Ectodermal cell (in vitro differentiated cells): ENCODE measurements at regions not wholly inside any gene's neighbourhood (a gene's known extent, or its start where the extent isn't known, plus 50 kb on each side); places are given as distances from the start of the nearest gene placed in this dataset.

Source experiments
- H3K27ac ChIP-seq: 2 replicates; pipeline ENCODE4 v1.7.0; 2013; ENCODE audit warnings: mild to moderate bottlenecking, low read depth, low read length; ENCODE audit not compliant: insufficient read depth, poor library complexity, severe bottlenecking
- H3K27me3 ChIP-seq: 2 replicates; pipeline ENCODE4 v1.7.0; 2013; ENCODE audit warnings: mild to moderate bottlenecking, low read length; ENCODE audit not compliant: insufficient read depth, control insufficient read depth, poor library complexity, severe bottlenecking
- H3K36me3 ChIP-seq: one replicate; pipeline ENCODE4 v1.7.0; 2013; ENCODE audit warnings: low read length; ENCODE audit not compliant: control insufficient read depth, insufficient read depth
- H3K4me1 ChIP-seq: one replicate; pipeline ENCODE4 v1.7.0; 2013; ENCODE audit warnings: low read length; ENCODE audit not compliant: control insufficient read depth, insufficient read depth
- H3K4me3 ChIP-seq: 2 replicates; pipeline ENCODE4 v1.7.0; 2013; ENCODE audit warnings: low read depth, low read length, control low read depth; ENCODE audit not compliant: insufficient read depth
- H3K9me3 ChIP-seq: 2 replicates; pipeline ENCODE4 v1.7.0; 2013; ENCODE audit warnings: mild to moderate bottlenecking, low read length, moderate library complexity; ENCODE audit not compliant: control insufficient read depth
- WGBS, 2 experiments: methylation state at CpG; one replicate each; pipeline ENCODE4 v1.1.7; 2013; ENCODE audit warnings: missing lambda C conversion rate in 2 of 2; 5-methylcytosine and 5-hydroxymethylcytosine counted together

GRCh38 chr11:69372589-69373250, 78.8 kb downstream of the MYEOV start:
- Histone ChIP-seq H3K4me3 (no peak overlapping the region), H3K4me1 (no peaks in the 10 kb centered on the region), H3K27me3 (no peaks in the 10 kb centered on the region), H3K9me3 (no peaks in the 10 kb centered on the region), H3K27ac (no peak overlapping the region), H3K36me3 (no peaks in the 10 kb centered on the region)
- 94 to 95% methylated on average over 13 of the region's 13 CpGs for WGBS, 2 experiments

DNA sequence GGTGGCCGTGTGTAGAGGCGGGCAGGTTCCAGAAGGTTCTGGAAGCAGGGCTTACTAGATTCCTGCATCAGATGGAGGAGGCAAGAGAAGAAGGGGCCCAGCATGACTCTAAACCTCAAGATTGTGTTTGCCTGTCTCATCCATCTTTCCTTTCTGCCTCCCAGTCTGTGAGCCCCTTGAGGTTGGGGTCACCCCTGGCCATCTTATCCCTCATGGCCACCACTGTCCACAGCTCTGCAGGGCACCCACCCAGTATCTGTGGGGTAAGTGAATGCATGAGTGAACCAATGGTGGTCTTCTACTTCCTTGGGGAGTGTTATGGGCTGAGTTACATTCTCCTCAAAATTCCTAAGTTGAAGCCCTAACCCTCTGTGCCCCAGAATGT, 79.3 kb downstream of the MYEOV start:
- H3K9me3 ChIP-seq: no peaks in the 10 kb centered on the region
- WGBS, 2 experiments: 90 to 96% methylated on average over 2 of the region's 2 CpGs

GRCh38 chr11:69374110-69374945, 80.4 kb downstream of the MYEOV start:
- WGBS, 2 experiments: 86 to 87% methylated on average over 22 of the region's 22 CpGs
- no peaks in the 10 kb centered on the region for H3K27me3 ChIP-seq

More for the DNA sequence above, 79.3 kb downstream of the MYEOV start:
- H3K36me3 ChIP-seq: no peaks in the 10 kb centered on the region
- no peaks in the 10 kb centered on the region for H3K4me1 ChIP-seq
- no peak overlapping the region for H3K27ac ChIP-seq
- no peak overlapping the region for H3K4me3 ChIP-seq
- H3K27me3 ChIP-seq: no peaks in the 10 kb centered on the region

DNA sequence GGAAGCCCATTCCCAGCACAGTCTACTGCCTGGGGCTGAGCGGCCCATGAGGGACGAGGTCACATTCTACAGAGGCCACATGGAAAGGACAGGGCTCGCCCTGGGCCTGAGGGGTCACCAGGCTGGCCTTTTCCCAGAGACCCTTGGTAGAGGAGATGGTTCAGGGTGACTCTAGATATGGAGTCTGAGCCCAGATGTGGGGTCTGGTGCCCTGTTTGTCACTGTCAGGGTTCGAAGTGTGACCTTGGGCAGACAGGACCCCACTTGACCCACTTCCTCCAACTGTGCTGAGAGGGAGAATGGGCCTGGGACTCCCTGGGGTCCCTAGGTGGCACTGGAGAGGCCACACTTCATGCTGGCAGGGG, 81.0 kb downstream of the MYEOV start:
- Histone ChIP-seq H3K27ac (no peak overlapping the region), H3K9me3 (no peaks in the 10 kb centered on the region), H3K4me3 (no peak overlapping the region), H3K4me1 (no peaks in the 10 kb centered on the region), H3K36me3 (no peaks in the 10 kb centered on the region), H3K27me3 (no peaks in the 10 kb centered on the region)
- 93 to 95% methylated on average over 4 of the region's 4 CpGs for WGBS, 2 experiments

More at GRCh38 chr11:69374110-69374945, 80.4 kb downstream of the MYEOV start:
- no peaks in the 10 kb centered on the region for H3K4me1 ChIP-seq
- H3K9me3 ChIP-seq: no peaks in the 10 kb centered on the region
- H3K4me3 ChIP-seq: no peak overlapping the region
- no peaks in the 10 kb centered on the region for H3K36me3 ChIP-seq
- H3K27ac ChIP-seq: no peak overlapping the region

DNA sequence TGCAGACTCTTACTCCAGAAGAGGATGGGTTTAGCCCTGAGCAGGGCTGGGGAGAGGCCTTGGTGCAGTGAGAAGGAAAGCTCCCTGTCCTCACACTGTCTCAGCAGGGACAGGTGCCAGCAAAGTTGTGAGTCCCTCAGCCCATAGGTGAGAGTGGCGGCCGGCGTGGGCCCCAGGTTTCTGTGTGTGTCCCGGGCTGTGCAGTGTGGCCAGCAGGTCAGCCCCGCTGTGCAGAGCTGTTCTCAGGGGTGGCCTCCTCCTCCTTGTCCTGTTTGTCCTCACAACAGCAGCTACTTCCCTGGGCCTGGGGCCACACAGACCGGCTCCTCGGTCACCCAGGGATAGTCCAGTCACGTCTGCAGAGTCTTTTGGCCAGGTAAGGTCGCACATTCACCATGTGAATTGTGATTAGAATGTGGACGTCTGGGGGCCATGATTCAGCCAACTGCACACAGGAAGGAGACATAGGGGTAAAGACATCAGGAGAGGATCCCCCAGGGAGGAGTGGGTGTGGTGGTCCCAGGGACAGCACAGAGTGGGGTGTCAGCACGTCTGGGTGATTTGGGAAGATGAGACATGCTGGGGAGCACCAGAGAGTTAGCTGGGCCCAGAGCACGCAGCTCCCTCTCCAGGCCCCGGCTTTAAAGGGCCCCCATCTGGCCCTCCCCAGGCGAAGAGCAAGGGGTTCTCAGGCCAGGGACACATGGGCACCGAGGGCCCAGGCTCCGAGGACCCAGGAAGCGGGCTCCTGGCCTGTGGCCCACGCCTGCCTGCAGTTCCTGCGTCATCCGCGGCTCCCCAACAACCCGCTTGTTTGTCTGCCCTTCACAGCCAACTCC, 81.6 kb downstream of the MYEOV start:
- Histone ChIP-seq H3K9me3 (no peaks in the 10 kb centered on the region), H3K27me3 (no peaks in the 10 kb centered on the region), H3K4me3 (no peak overlapping the region), H3K27ac (no peak overlapping the region), H3K36me3 (no peaks in the 10 kb centered on the region), H3K4me1 (no peaks in the 10 kb centered on the region)
- WGBS, 2 experiments: 94 to 96% methylated on average over 22 of the region's 22 CpGs

DNA sequence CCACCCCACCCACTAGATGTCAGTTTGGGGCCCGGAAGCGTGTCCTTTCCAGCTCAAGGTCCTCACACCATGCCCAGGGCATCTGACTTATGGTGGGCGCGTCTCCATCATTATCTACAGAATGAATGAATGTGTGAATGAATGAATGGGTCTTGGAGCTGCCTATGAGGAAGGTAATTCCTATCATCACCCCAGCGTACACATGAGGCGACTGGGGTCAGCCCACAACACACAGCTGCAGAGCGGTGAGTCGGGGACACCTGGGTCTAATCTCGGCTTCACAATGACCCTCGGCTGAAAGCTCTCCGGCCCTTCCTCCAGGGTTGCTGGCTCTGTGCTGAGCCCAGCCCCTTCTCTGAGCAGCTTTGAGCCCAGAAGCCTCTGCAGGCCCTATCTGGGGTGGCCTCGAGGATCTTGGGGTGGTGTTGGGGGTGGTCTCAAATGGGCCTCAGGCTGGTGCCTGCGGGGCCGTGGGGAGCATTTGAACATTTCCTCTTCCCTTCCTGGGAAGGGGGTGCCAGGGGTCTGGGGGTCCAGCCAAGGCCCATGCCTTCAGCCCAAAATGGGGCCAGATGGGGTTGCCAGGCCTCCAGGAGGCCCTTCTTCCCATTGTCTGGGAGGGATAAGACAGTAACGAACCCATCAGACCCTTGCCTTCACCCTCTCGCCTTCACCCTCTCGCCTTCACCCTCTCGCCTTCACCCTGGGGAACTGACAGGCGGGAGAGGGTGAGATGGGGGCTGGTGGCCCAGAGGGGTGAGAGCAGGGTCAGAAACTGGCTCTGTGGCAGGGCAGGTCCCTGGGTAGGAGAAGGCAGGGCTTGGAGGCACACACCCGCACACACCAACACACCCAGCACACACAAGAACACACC, 82.4 kb downstream of the MYEOV start:
- Histone ChIP-seq H3K36me3 (no peaks in the 10 kb centered on the region), H3K4me3 (no peak overlapping the region), H3K4me1 (no peaks in the 10 kb centered on the region), H3K27me3 (no peaks in the 10 kb centered on the region), H3K27ac (no peak overlapping the region), H3K9me3 (no peaks in the 10 kb centered on the region)
- 93 to 97% methylated on average over 20 of the region's 20 CpGs for WGBS, 2 experiments

DNA sequence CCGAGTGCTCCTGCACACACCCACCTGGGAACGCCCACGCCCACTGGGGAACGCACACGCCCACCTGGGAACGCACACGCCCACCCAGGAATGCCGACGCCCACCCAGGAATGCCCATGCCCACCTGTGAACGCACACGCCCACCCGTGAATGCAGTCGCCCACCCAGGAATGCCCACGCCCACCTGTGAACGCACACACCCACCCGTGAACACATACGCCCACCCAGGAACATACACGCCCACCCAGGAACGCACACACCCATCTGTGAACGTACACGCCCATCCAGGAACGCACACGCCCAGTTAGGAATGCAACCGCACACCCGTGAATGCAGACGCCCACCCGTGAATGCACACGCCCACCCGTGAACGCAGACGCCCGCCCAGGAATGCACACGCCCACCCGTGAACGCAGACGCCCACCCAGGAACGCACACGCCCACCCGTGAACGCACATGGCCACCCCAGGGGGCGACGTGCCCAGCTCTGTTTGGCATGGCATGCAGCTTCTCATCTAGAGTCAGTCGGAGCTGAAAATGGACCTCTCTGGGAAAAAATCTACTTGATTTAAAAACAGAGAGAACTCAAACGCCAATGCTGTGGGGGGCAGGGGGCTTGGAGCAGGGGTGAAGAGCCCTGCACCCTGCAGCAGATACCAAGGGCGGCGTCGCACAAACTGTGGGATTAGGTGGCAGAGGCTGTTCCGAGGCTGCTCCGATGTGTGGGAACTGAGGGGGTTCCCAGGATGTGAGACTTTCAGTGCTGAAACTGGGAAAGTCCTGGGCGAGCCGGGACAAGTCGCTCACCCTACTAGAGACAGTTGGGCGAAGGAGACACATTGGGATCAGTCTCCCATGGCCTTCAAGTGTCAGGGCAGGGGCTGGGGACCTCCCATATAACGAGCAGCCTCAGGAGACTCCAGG, 83.3 kb downstream of the MYEOV start:
- 93% methylated on average over 54 of the region's 54 CpGs for WGBS, 2 experiments
- Histone ChIP-seq H3K4me1 (no peaks in the 10 kb centered on the region), H3K27ac (no peak overlapping the region), H3K36me3 (no peaks in the 10 kb centered on the region), H3K9me3 (no peaks in the 10 kb centered on the region), H3K27me3 (no peaks in the 10 kb centered on the region), H3K4me3 (no peak overlapping the region)

DNA sequence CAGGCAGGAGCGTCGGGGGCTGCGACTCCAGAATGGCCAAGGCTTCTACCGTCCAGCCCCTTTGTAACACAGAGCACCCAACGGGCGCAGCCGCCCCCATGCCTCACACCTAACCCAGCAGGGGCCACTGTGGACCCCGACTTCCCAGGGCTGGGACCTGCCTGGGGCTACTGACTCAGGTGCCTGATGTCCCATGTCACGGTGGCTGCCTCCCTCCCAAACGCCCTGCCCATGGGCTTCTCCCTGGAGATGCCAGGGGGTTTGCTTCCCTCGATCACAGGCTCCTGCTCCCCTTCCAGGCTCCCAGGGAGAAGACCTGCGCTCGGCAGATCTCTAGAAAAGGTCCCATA, 84.0 kb downstream of the MYEOV start:
- H3K9me3 ChIP-seq: no peaks in the 10 kb centered on the region

More for the DNA sequence above, 84.0 kb downstream of the MYEOV start:
- H3K4me3 ChIP-seq: no peak overlapping the region
- no peak overlapping the region for H3K27ac ChIP-seq
- no peaks in the 10 kb centered on the region for H3K27me3 ChIP-seq
- WGBS, 2 experiments: 90 to 91% methylated on average over 13 of the region's 13 CpGs
- no peaks in the 10 kb centered on the region for H3K4me1 ChIP-seq
- H3K36me3 ChIP-seq: no peaks in the 10 kb centered on the region
